Stimulated activated CD4-positive, alpha-beta T cell treated with anti-CD3 and anti-CD28 coated beads, Interleukin-15, amount 100 ng/mL, for 24 hours (primary cell): ENCODE measurements at regions not wholly inside any gene's neighbourhood (a gene's known extent, or its start where the extent isn't known, plus 50 kb on each side); places are given as distances from the start of the nearest gene placed in this dataset.
"Not testable (repeated sequence)": the region's sequence is repeated elsewhere in the genome, so short reads cannot be mapped to it uniquely, and the experiment has no call there.

ENCODE experiments used
- DNase-seq: peaks from one replicate; pipeline ENCODE4 v3.0.0-alpha.2; 2020

DNA sequence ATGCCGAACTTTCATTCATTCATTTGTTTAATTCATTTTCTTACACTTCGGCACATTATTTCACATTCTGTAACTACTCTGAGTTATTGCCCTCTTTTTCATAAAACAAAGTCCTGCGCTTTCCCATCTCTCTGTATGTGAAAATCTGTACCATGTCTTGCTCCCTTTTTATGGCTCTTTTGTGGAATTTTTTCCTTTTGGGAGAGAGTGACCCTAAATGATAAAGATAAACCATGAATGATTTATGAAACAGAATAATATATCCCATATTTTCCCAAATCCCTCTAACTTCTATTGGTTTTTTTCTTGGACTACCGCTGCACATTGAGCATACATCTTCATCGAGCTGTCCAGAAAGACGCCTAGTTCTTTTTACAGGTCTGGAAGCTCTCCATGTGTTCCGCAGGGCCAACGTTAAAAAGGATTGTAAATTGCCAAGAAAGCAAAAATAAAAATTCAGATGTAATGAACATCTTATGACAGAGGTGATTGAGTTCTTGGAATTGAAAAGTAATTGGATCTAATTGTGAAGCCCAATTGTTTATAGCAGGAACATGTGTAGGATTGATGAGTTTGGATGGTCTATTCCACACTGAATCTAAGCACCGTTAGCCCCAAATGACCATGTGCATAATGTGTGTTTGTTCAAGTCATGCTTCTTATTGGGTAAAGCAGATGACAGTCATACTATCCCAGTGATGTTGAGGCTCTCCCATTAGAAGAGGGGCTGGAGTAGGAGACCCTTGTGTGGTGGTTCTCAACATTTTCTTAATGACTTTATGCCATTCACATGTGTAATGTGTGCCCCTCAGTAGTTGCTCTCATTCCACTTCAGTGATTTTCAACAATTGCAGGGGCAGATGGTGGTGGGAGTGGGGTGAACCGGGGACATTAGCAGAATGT, 378.9 kb downstream of the DLEU7 start:
- DNase-seq = no peak

DNA sequence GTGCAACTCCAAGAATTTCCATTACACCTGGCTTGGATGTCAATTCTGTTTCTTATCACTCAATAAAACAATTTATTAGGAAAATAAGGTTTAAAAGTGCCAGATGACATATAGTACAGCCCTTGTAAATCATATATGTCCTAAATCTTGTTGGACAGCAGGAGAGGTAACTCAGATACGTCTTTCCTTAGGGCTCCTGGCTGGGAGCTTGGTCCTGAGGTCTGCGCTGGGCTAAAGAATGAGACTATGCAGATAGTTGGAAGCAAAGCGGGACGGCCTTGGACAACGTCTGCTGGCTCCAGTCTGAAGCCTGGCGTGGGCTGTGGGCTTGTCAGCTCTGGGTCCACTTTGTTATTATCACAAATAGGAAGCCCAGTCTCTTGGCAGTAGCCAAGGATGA, 377.0 kb downstream of the DLEU7 start:
- DNase-seq = no peak

DNA sequence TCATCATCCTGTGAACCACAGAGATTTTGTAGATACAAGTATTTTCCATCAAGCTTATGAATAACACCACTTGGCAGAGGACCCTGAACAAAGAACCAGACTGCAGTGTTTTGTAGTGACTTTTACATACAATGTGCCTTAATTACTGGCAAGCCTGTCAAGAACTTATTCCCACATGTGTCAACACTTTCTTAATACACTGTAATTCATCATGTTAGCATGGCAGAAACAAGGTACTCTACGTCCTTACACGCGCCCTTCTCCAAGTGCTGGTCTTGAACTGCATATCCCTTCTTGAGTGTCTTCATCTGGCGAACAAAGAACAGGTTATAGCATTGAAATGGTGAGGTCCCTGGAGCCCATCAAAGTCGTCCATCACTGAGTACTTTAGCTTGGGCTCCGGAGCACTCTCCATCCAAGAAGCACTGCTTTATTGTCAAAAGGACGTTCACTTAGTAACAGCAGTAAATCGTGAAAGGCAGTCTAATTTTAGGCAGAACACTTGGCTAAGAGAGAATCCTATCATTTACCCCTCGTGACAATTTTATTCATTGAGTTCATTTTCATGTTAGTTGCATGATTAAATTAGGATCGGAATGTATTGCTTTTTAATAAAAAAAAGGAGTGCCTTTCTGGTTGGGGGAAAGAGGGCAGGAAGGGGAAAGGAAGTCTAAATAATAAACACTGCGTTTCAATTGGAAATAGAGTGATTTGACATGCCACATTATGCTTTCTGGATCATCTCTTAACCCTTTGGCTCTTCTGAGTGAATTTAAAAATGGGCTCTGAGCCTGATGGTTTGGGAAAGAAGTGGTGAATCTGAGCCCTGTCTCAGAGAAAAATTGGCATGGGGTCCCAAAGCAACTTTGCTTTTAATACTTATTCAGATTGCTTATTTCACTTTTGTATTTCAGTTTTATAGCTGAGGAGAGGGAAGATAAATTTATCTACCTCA, 376.1 kb downstream of the DLEU7 start:
- DNase-seq = no peak

DNA sequence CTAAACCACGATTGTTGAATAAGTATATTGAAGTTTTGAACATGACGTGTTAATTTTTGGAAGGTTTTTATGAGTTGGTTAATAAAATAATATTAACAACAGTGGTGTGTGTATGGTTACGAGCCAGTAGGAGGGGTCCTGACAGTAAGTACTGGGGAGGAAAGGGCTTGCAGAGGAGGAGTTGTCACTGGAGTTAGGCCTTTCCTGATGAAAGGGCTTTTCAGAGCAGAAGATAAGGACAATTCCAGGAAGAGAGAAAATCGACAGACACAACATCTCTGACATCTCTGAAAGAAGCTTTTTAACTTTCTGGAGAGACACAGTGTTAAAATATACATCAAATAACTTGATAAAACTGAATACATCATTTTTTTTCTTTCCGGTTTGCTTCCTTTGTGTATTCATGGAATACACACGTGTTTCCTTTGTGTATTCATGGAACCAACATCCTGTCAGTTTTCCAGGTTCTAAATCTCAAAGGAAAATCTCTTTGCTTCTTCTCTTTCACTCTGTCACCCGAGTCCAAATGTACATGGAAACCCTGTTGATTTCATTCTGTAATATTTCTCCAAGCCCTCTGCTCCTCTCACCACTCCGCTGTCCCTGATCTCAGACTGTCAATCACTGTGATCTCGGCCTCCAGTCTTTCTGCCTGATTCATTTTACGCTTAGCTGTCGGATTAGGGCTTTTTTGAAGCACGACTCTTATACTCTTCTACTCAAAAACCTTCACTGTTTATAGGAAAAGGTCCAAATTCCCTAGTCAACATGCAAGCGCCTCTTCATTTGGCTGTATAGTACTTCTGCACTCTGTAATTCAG, 374.4 kb downstream of the DLEU7 start:
- DNase-seq = no peak

DNA sequence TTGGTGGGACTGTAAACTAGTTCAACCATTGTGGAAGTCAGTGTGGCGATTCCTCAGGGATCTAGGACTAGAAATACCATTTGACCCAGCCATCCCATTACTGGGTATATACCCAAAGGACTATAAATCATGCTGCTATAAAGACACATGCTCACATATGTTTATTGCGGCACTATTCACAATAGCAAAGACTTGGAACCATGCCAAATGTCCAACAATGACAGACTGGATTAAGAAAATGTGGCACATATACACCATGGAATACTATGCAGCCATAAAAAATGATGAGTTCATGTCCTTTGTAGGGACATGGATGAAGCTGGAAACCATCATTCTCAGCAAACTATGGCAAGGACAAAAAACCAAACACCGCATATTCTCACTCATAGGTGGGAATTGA, 370.4 kb downstream of the DLEU7 start:
- DNase-seq = not testable (repeated sequence)

DNA sequence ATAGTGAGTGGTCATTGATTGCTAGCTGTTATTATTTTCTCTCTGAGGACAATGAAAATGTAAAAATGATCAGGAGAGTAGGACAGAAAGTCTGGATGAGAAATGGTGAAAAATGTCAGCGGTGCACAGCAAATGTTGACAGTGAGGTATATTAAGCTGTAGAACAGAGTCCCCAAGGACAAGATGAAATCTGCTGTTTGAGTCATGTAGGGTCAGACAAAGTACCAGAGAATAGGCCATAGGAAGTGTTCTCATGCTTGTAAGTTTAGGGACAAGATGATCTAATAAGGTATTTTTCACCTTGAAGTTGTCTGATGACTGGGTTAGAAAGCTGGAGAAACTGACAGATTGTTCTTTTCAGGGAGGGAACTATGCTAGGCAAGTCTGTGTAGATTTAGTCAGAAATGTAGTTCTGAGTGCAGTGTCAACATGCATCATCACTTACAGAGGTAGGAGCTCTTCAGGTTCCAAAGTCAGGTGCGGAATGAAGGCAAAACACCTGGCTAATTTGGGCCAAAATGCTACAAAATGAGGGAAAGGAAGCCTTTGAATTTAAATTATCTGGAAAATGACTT, 369.3 kb downstream of the DLEU7 start:
- DNase-seq = no peak

DNA sequence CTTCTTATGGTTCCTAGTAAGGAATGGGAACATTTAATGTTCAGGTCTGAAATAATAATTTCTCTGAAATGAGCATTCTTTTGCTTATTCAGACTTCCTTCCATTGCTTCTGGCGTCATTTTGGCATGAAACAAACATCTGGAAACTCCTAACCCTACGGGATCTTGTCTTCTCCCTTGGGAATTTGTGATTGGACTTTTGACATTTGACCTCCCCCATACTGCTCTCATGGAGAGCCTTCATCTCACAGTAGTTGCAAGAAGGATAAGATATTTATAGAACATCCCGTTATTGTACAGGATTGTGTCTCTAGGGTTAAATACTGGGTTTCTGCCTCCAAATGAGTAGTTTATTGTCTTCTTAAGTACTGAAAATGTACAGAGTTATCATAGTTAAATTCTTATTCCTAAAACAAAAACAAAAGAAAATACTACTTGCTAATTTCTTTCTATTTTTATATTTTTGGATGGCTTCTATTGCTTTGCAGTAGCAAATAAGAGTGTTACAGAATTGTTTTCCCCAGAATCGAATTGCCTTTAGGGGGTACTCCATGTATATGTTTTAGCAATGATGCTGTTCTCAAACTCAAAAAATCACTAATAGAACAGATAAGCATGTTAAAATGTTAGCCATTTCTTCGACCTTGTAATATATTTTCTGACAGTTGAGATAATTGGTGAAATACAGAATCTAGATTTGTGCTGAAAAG, 366.8 kb downstream of the DLEU7 start:
- DNase-seq = no peak

DNA sequence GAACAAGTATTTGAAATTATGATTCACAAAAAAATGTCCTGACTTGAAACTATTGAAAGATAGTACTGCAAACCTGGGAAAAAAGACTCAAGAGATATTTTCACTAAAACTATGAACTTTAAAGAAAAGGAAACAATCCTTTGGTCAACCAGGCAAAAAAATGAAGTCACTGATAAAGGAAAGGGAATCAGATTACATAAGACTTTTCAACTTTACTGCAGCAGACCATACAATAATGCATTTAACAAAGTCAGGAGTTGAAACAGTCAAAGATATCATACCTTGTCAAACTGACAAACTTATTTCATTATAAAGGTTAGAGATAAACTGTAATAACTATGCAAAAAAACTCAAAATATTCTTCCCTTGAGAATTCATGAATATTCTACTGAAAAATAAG, 361.6 kb downstream of the DLEU7 start:
- DNase-seq = no peak

DNA sequence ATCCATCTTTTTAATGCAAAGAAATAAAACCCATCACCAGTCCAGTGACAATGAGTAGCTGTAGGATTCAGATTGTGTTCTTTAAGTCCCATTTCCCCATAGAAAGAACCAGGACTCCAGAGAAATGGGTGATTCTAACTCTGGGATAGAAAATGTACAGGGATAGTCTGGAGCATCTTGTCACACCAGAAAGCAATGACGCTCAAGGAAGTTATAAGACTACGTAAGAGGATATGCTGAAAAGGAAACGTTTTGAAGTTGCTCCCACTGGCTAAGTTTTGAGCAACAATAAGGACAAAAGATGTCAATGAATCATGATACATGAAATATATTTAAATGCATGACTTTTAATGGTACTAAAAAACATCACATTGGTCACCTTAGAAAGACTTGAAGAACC, 360.1 kb downstream of the DLEU7 start:
- DNase-seq = no peak

DNA sequence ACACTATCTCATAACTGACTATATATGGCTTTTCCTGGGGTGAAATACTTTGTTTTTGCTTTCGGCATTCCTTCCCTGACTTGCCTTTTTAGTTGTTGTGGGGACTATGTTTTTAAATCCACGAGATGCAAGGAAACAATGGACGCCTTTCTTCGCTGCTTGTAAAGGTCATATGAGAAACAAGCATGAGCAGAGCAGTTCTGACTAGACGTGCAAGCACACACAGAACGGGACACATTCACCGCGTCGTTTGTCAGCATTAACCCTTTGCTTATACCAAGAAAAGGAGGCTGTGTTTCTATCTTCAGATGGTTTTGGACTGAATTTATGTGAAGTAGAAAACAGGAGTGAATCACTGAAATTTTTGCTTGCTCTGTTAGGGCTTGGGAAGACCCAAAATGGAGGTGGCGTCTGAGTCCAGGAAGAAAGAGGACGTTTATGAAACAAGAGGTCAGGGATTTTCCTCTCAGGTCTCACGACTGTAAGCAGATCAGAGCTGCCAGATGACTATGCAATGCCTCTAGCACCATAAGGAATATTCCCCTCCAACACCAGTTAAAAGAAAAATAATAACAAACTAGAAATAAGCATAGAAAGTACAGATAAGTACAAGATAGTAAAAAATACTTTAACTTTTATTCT, 358.9 kb downstream of the DLEU7 start:
- no peak for DNase-seq

DNA sequence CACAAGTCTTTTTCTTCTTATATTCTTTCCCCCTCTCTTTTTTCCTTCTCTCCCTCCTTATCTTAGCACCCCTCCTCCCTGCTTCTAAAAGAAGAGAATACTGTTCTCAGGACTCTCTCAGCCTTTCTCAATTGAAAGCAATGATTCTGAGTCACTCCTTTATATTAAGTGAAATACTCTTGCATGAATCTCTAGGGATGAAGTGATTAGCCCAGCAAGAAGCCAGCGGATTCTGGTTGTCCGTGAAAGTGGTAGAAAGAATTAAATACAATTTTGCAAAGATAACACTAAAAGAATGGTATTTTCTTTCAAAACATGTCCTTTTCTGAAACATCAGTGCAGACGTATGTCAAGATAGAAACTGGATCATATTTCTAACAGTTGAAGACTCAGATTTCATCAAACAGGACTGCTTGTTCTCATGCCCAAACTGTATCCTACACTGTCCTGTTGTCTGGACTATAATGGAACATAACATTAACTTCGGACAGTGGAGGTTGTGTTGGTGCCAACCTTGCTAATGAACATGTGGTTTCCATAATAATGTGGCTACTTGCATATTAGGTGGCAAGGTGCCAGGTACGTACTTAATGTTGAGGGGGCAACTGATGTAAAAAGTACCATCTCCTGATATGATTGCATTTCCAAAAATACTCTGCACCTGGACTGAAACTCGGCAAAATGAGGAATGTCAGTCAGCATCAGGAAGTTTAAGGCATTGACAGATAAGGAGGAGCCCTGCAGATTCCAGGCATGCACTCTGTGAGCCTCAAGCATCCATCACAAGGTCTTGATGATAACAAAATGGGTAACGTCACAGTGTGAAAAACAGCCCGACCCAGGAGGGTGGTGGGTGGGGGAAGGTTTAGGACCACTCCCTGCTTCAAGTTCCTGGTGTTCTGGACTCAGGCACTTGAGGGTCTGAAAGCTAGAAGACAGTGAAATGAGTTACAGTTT, 357.2 kb downstream of the DLEU7 start:
- DNase-seq = no peak

DNA sequence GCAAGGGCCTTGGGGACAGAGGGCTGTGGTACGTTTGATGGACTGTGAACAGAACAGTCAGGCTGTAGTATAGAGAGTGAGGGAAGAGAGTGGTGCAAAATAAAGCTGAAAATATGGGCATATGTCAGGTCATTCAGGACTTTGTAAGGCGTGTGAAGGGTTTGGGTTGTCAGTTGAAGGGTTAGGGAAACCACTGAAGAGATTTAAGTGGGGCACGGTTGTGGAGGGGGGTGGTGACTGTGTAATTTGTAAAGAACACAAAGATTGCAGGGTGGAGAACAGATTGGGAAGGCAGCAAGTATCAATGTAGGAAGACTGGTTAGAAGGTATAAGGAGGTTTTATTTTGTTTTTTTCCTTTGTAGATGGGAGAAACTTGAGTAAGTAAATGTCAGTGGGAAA, 349.8 kb downstream of the DLEU7 start:
- no peak for DNase-seq

DNA sequence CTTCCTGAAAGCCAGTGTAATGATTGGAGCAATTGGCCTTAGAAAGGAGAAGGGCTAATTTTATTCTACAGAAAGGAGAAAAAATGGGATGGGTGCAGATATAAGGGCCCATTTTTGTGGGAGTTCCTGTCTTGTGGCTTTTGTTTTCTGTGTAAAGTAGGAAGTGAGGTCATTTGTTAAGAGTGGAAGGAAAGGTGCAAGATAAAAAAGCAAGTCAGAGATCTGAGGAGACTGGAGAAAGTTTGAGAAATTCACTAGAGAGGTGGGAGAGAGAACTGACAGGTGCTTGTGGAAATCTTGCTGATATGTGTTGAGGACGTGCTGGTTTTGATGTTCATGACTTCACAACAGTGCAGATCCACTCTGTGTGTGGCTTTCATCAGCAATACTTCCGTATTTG, 349.4 kb downstream of the DLEU7 start:
- DNase-seq = no peak

DNA sequence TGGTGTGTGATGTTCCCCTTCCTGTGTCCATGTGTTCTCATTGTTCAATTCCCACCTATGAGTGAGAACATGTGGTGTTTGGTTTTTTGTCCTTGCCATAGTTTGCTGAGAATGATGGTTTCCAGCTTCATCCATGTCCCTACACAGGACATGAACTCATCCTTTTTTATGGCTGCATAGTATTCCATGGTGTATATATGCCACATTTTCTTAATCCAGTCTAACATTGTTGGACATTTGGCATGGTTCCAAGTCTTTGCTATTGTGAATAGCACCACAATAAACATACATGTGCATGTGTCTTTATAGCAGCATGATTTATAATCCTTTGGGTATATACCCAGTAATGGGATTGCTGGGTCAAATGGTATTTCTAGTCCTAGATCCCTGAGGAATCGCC, 340.3 kb downstream of the DLEU7 start:
- DNase-seq = not testable (repeated sequence)

DNA sequence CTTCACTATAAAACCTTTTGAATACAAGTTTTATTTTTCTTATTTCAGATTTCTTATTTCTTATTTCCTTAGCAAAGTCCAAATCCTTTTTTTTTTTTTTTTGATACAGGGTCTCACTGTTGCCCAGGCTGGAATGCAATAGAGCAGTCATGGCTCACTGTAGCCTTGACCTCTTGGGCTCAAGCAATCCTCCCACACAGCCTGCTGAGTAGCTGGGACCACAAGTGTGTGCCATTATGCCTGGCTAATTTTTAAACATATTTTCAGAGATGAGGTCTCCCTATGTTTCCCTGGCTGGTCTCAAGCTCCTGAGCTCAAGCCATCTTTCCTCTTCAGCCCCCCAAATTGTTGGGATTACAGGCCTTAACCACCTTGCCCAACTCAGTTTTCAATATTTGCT, 334.3 kb downstream of the DLEU7 start:
- DNase-seq = no peak

DNA sequence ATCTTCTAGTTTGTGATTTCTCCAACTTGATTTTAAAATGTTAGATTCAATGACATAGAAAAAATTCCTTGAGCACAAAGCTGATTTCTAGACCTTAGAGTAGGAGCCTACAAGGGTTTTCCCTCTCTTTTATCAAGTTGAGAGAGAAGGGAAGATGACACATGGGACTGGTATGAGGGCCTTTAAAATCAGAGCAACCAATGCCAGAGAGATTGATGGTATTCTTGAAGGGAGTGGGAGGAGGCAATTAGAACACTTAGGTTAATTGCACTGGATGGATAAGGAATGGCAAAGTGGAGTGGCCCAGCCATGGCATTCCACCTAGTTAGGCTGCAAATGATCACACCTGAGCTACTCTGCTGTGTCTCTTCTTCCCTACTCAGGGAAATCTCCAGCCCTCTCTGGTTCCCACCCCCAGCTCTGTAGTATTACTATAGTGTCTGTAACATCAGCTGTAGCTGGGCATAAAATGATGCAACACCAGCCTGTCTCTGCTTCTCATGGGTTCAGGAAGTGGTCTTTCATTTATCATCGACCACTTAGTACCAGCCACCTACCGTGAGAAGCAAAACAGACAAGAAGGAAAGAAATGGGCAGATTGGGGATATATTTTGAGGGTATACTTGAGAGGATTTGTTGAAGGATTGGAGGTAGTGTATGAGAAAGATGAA, 333.6 kb downstream of the DLEU7 start:
- no peak for DNase-seq

DNA sequence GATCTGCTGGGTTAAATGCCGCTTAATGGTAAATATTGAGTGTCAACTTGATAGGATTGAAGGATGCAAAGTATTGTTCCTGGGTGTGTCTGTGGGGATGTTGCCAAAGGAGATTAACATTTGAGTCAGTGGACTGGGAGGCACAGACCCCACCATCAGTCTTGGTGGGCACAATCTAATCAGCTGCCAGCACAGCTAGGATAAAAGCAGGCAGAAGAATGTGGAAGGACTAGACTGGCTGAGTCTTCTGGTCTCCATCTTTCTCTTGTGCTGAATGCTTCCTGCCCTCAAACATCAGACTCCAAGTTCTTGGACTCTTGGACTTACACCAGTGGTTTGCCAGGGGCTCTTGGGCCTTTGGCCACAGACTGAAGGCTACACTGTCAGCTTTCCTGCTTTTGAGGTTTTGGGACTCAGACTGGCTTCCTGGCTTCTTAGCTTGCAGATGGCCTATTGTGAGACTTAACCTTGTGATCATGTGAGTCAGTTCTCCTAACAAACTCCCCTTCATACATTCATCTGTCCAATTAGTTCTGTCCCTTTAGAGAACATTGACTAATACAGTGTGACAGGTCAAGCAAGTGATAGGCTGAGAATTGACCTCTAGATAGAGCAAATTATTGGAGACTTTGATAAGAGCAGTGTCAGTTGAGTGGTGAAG, 332.5 kb downstream of the DLEU7 start:
- DNase-seq = not testable (repeated sequence)

DNA sequence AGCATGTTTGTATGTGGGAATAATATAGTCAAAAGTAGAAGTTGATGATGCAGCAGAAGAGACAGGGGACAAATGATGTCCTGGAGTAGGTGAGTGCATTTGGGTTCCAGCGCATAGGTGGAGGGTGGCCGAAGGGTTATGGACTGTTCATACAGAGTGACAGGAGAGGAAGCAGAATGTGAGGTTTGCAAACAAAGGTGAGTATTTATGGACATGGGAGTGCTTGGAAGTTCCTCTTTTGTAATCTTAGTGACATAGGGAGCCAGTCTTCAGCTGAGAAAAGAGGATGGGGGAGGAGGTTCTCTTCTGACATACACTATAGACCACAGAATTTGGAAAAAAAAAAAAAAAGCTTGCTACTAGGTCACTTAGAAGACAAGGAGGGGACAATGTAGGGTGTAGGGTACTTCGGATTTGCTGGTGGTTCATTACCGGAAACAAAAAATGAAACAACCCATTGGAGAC, 331.6 kb downstream of the DLEU7 start:
- no peak for DNase-seq
